WTC11 (cell line): ENCODE measurements at regions not wholly inside any gene's neighbourhood (a gene's known extent, or its start where the extent isn't known, plus 50 kb on each side); places are given as distances from the start of the nearest gene placed in this dataset.

Experiments used
- ATF1 ChIP-seq: sonication (generic); formaldehyde crosslinking; IDR thresholded peaks from 2 replicates; pipeline ENCODE4 v1.8.1; 2023; ENCODE audit warnings: mild to moderate bottlenecking, moderate library complexity, missing genetic modification reagents
- SP1 ChIP-seq: sonication (generic); formaldehyde crosslinking; conservative IDR thresholded peaks from 2 replicates; pipeline ENCODE4 v1.8.1; 2022; ENCODE audit warnings: missing genetic modification reagents
- ZNF138 ChIP-seq: sonication (generic); formaldehyde crosslinking; conservative IDR thresholded peaks from 2 replicates; pipeline ENCODE4 v1.8.1; 2022; ENCODE audit warnings: mild to moderate bottlenecking, moderate library complexity, missing genetic modification reagents

GRCh38 chrX:117407449-117408150 is 709.0 kb downstream of the KLHL13 start:
- no peak for TF ChIP-seq ATF1 (CRISPR knock-in tag)
- no peak for TF ChIP-seq SP1 (CRISPR knock-in tag)
- TF ChIP-seq ZNF138 (CRISPR knock-in tag), result no peak
